Liver (tissue), 8 donors: ENCODE measurements at regions not wholly inside any gene's neighbourhood (a gene's known extent, or its start where the extent isn't known, plus 50 kb on each side); places are given as distances from the start of the nearest gene placed in this dataset.

ENCODE experiments used
- DNase-seq: peaks from one replicate; pipeline ENCODE4 v3.0.0-alpha.2; 2017; ENCODE audit warnings: low spot score
- H3K27ac ChIP-seq, 2 donors: one replicate each; pipeline ENCODE4 v1.7.0; 2013; ENCODE audit warnings: inconsistent platforms in 2 of 2, low read length in 2 of 2, control low read depth in 1 of 2, low read depth in 1 of 2, mild to moderate bottlenecking in 1 of 2
- H3K27me3 ChIP-seq, 4 donors: one replicate each; pipeline versions ENCODE4 v1.6.1 to v1.7.0; 2013; ENCODE audit warnings: low read length in 3 of 4, inconsistent platforms in 1 of 4, mild to moderate bottlenecking in 1 of 4, moderate library complexity in 1 of 4; ENCODE audit not compliant: control insufficient read depth in 4 of 4, insufficient read depth in 4 of 4
- H3K36me3 ChIP-seq, 4 donors: one replicate each; pipeline versions ENCODE4 v1.6.1 to v1.7.0; 2013; ENCODE audit warnings: low read length in 3 of 4, mild to moderate bottlenecking in 3 of 4, low read depth in 1 of 4, moderate library complexity in 1 of 4; ENCODE audit not compliant: control insufficient read depth in 4 of 4, insufficient read depth in 3 of 4
- H3K4me1 ChIP-seq, 4 donors: one replicate each; pipeline versions ENCODE4 v1.6.1 to v1.7.0; 2013; ENCODE audit warnings: low read length in 3 of 4, mild to moderate bottlenecking in 3 of 4, moderate library complexity in 1 of 4; ENCODE audit not compliant: control insufficient read depth in 4 of 4, insufficient read depth in 4 of 4
- H3K4me3 ChIP-seq, 3 donors: one replicate each; pipeline versions ENCODE4 v1.6.1 to v1.7.0; 2013; ENCODE audit warnings: low read length in 3 of 3, control low read depth in 1 of 3, low read depth in 1 of 3, mild to moderate bottlenecking in 1 of 3
- H3K9ac ChIP-seq, 2 donors: one replicate each; pipeline ENCODE4 v1.7.0; 2013; ENCODE audit warnings: low read length in 2 of 2, mild to moderate bottlenecking in 2 of 2, moderate library complexity in 2 of 2, control low read depth in 1 of 2, low read depth in 1 of 2
- H3K9me3 ChIP-seq, 4 donors: one replicate each; pipeline versions ENCODE4 v1.6.1 to v1.7.0; 2013; ENCODE audit warnings: low read length in 3 of 4; ENCODE audit not compliant: control insufficient read depth in 4 of 4
- CTCF ChIP-seq: fragments of 150-350 bp; IDR thresholded peaks from 2 replicates; pipeline ENCODE4 v1.5.1; 2017; ENCODE audit warnings: improper control_type of control experiment, low read depth, low read length; ENCODE audit not compliant: missing input control
- EGR1 ChIP-seq, 2 donors: IDR thresholded peaks; 2 replicates each; pipeline ENCODE4 v1.6.1; 2016 to 2018; ENCODE audit warnings: antibody characterized with exemption in 2 of 2, low read depth in 2 of 2
- FOXA1 ChIP-seq: IDR thresholded peaks from 2 replicates; pipeline ENCODE4 v1.6.1; 2016; ENCODE audit warnings: antibody characterized with exemption
- FOXA2 ChIP-seq: IDR thresholded peaks from 2 replicates; pipeline ENCODE4 v1.6.1; 2016; ENCODE audit warnings: antibody characterized with exemption
- HNF4A ChIP-seq, 2 donors: conservative IDR thresholded peaks; 2 replicates each; pipeline ENCODE4 v1.6.1; 2016; ENCODE audit warnings: antibody characterized with exemption in 2 of 2, mild to moderate bottlenecking in 2 of 2
- HNF4G ChIP-seq: IDR thresholded peaks from 2 replicates; pipeline ENCODE4 v1.6.1; 2016; ENCODE audit warnings: antibody characterized with exemption
- JUND ChIP-seq, 2 donors: IDR thresholded peaks; 2 replicates each; pipeline ENCODE4 v1.6.1; 2016; ENCODE audit warnings: antibody characterized with exemption in 2 of 2
- MAX ChIP-seq: IDR thresholded peaks from 2 replicates; pipeline ENCODE4 v1.6.1; 2016; ENCODE audit warnings: antibody characterized with exemption
- NR2F2 ChIP-seq: IDR thresholded peaks from 2 replicates; pipeline ENCODE4 v1.6.1; 2016; ENCODE audit warnings: antibody characterized with exemption
- RAD21 ChIP-seq, 2 donors: IDR thresholded peaks; 2 replicates each; pipeline ENCODE4 v1.6.1; 2016; ENCODE audit warnings: antibody characterized with exemption in 2 of 2, mild to moderate bottlenecking in 2 of 2
- RXRA ChIP-seq, 2 donors: IDR thresholded peaks; 2 replicates each; pipeline ENCODE4 v1.6.1; 2017 to 2018; ENCODE audit warnings: antibody characterized with exemption in 2 of 2, mild to moderate bottlenecking in 1 of 2
- SP1 ChIP-seq: IDR thresholded peaks from 2 replicates; pipeline ENCODE4 v1.6.1; 2018; ENCODE audit warnings: antibody characterized with exemption, mild to moderate bottlenecking
- TAF1 ChIP-seq: conservative IDR thresholded peaks from 2 replicates; pipeline ENCODE4 v1.6.1; 2016; ENCODE audit warnings: antibody characterized with exemption, mild to moderate bottlenecking
- YY1 ChIP-seq: IDR thresholded peaks from 2 replicates; pipeline ENCODE4 v1.6.1; 2016; ENCODE audit warnings: antibody characterized with exemption, mild to moderate bottlenecking
- WGBS: extraction: QIAGEN DNeasy Blood & Tissue Kit; methylation state at CpG from one replicate; pipeline ENCODE4 v1.1.7; 2013; 5-methylcytosine and 5-hydroxymethylcytosine counted together
- TF ChIP-seq, protein P1 (sequence below): IDR thresholded peaks from 2 replicates; pipeline ENCODE4 v1.6.1; 2016; ENCODE audit warnings: antibody characterized with exemption
- TF ChIP-seq, protein P2 (sequence below): IDR thresholded peaks from 2 replicates; pipeline ENCODE4 v1.6.1; 2016; ENCODE audit warnings: antibody characterized with exemption
- TF ChIP-seq, protein P3 (sequence below): IDR thresholded peaks from 2 replicates; pipeline ENCODE4 v1.6.1; 2016; ENCODE audit warnings: antibody characterized with exemption, mild to moderate bottlenecking
- donor health status: healthy.
- donor health status: healthy.
- donor health status: healthy.
- donor health status: healthy.
- donor health status: healthy.

DNA sequence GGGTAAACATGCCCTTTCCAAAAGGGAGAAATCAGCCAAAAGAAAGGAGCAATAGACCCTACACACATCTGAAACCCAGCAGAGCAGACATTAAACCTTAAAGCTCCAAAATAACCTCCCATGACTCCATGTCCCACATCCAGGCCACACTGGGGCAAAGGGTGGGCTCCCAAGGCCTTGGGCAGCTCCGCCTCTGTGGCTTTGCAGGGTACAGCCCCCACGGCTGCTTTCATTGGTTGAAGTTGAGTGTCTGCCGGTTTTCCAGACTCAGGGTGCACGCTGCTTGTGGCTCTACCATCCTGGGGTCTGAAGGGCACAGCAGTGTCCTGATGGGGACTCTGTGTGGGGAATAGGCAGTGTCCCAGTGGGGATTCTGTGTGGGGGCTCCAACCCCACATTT, 146.5 kb downstream of the ZDHHC21 start:
- Histone ChIP-seq H3K9me3 (peaks cover 0 to 2% (median under 1%) of the 10 kb centered on the region in 4 donors), H3K36me3 (no peaks in the 10 kb centered on the region), H3K4me3 (no peak overlapping the region), H3K9ac (no peak overlapping the region), H3K27ac (no peak overlapping the region), H3K27me3 (no peaks in the 10 kb centered on the region), H3K4me1 (no peaks in the 10 kb centered on the region)
- DNase-seq: no peak
- no peak for TF ChIP-seq JUND (IDR thresholded peaks at IDR 0.05)
- TF ChIP-seq, protein P1, sequence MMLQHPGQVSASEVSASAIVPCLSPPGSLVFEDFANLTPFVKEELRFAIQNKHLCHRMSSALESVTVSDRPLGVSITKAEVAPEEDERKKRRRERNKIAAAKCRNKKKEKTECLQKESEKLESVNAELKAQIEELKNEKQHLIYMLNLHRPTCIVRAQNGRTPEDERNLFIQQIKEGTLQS: no peak
- TF ChIP-seq CTCF: no peak
- TF ChIP-seq HNF4A (conservative IDR thresholded peaks at IDR 0.05): no peak
- no peak for TF ChIP-seq SP1
- no peak for TF ChIP-seq NR2F2
- TF ChIP-seq RAD21 (IDR thresholded peaks at IDR 0.05): no peak
- no peak for TF ChIP-seq FOXA2
- no peak for TF ChIP-seq RXRA (IDR thresholded peaks at IDR 0.05)
- no peak for TF ChIP-seq HNF4G
- no peak for TF ChIP-seq YY1
- TF ChIP-seq, protein P2, sequence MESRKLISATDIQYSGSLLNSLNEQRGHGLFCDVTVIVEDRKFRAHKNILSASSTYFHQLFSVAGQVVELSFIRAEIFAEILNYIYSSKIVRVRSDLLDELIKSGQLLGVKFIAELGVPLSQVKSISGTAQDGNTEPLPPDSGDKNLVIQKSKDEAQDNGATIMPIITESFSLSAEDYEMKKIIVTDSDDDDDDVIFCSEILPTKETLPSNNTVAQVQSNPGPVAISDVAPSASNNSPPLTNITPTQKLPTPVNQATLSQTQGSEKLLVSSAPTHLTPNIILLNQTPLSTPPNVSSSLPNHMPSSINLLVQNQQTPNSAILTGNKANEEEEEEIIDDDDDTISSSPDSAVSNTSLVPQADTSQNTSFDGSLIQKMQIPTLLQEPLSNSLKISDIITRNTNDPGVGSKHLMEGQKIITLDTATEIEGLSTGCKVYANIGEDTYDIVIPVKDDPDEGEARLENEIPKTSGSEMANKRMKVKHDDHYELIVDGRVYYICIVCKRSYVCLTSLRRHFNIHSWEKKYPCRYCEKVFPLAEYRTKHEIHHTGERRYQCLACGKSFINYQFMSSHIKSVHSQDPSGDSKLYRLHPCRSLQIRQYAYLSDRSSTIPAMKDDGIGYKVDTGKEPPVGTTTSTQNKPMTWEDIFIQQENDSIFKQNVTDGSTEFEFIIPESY: no peak
- TF ChIP-seq TAF1: no peak
- no peak for TF ChIP-seq FOXA1
- no peak for TF ChIP-seq EGR1 (IDR thresholded peaks at IDR 0.05; ENCODE audit: low read depth in 2 of 2)
- TF ChIP-seq, protein P3, sequence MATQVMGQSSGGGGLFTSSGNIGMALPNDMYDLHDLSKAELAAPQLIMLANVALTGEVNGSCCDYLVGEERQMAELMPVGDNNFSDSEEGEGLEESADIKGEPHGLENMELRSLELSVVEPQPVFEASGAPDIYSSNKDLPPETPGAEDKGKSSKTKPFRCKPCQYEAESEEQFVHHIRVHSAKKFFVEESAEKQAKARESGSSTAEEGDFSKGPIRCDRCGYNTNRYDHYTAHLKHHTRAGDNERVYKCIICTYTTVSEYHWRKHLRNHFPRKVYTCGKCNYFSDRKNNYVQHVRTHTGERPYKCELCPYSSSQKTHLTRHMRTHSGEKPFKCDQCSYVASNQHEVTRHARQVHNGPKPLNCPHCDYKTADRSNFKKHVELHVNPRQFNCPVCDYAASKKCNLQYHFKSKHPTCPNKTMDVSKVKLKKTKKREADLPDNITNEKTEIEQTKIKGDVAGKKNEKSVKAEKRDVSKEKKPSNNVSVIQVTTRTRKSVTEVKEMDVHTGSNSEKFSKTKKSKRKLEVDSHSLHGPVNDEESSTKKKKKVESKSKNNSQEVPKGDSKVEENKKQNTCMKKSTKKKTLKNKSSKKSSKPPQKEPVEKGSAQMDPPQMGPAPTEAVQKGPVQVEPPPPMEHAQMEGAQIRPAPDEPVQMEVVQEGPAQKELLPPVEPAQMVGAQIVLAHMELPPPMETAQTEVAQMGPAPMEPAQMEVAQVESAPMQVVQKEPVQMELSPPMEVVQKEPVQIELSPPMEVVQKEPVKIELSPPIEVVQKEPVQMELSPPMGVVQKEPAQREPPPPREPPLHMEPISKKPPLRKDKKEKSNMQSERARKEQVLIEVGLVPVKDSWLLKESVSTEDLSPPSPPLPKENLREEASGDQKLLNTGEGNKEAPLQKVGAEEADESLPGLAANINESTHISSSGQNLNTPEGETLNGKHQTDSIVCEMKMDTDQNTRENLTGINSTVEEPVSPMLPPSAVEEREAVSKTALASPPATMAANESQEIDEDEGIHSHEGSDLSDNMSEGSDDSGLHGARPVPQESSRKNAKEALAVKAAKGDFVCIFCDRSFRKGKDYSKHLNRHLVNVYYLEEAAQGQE: no peak
- WGBS: 89% methylated on average over 4 of the region's 4 CpGs

- 77% methylated on average over 4 of the region's 4 CpGs for WGBS
- no peak overlapping the region for H3K27ac ChIP-seq
Observed at GRCh38 chr9:14542071-14542470, 151.2 kb downstream of the ZDHHC21 start.

More at GRCh38 chr9:14542071-14542470, 151.2 kb downstream of the ZDHHC21 start:
- H3K4me3 ChIP-seq: no peak overlapping the region
- no peak overlapping the region for H3K9ac ChIP-seq
- DNase-seq: no peak
- TF ChIP-seq YY1 (no peak), FOXA2 (no peak), FOXA1 (no peak), RXRA (IDR thresholded peaks at IDR 0.05) (no peak), JUND (IDR thresholded peaks at IDR 0.05) (no peak), HNF4G (no peak), HNF4A (conservative IDR thresholded peaks at IDR 0.05) (no peak), MAX (no peak)
- H3K27me3 ChIP-seq: no peaks in the 10 kb centered on the region
- no peaks in the 10 kb centered on the region for H3K4me1 ChIP-seq
- H3K36me3 ChIP-seq: no peaks in the 10 kb centered on the region
- H3K9me3 ChIP-seq: peaks cover 0 to 2% (median under 1%) of the 10 kb centered on the region in 4 donors
